Suprapubic skin (tissue), 4 donors: ENCODE measurements at regions not wholly inside any gene's neighbourhood (a gene's known extent, or its start where the extent isn't known, plus 50 kb on each side); places are given as distances from the start of the nearest gene placed in this dataset.

Experiments
- DNase-seq, 2 donors: peaks; one replicate each; pipeline ENCODE4 v3.0.0-alpha.2; 2019; ENCODE audit warnings: low spot score in 2 of 2
- H3K27ac ChIP-seq: fragments of 200-600 bp; sonication (generic); one replicate; pipeline ENCODE4 v1.5.1; 2019
- H3K27me3 ChIP-seq: fragments of 200-600 bp; sonication (generic); one replicate; pipeline ENCODE4 v1.5.1; 2019
- H3K36me3 ChIP-seq: fragments of 200-600 bp; sonication (generic); one replicate; pipeline ENCODE4 v1.5.1; 2019
- H3K4me1 ChIP-seq: fragments of 200-600 bp; sonication (generic); one replicate; pipeline ENCODE4 v1.5.1; 2019
- H3K4me3 ChIP-seq: fragments of 200-600 bp; sonication (generic); one replicate; pipeline ENCODE4 v1.5.1; 2019; ENCODE audit warnings: mild to moderate bottlenecking
- H3K9me3 ChIP-seq: fragments of 200-600 bp; sonication (generic); one replicate; pipeline ENCODE4 v1.5.1; 2019
- CTCF ChIP-seq, 2 donors: fragments of 200-600 bp in 1 of 2; fragments of 450-650 bp in 1 of 2; sonication (generic) in 1 of 2; IDR thresholded peaks; one replicate each; pipeline ENCODE4 v1.5.1; 2016 to 2019; ENCODE audit warnings: antibody characterized with exemption in 2 of 2, mild to moderate bottlenecking in 1 of 2, moderate library complexity in 1 of 2
- EP300 ChIP-seq: sonication (generic); formaldehyde crosslinking; IDR thresholded peaks from one replicate; pipeline ENCODE4 v1.6.1; 2017; ENCODE audit warnings: antibody characterized with exemption
- POLR2A ChIP-seq, 2 donors: fragments of 450-650 bp; IDR thresholded peaks; one replicate each; pipeline ENCODE4 v1.6.1; 2017; ENCODE audit warnings: antibody characterized with exemption in 2 of 2, mild to moderate bottlenecking in 2 of 2, moderate library complexity in 2 of 2
- POLR2AphosphoS5 ChIP-seq, 3 donors: sonication (generic); formaldehyde crosslinking; IDR thresholded peaks; one replicate each; pipeline ENCODE4 v1.6.1; 2017; ENCODE audit warnings: antibody characterized with exemption in 3 of 3
- WGBS: methylation state at CpG from one replicate; pipeline ENCODE4 v1.1.5; 2018; 5-methylcytosine and 5-hydroxymethylcytosine counted together

GRCh38 chr4:117845270-117845669, 189.0 kb upstream of the NDST3 start:
- H3K27ac ChIP-seq: no peak overlapping the region
- no peak for DNase-seq
- no peak for TF ChIP-seq EP300
- TF ChIP-seq POLR2A (IDR thresholded peaks at IDR 0.05): no peak
- TF ChIP-seq POLR2AphosphoS5 (IDR thresholded peaks at IDR 0.05): no peak
- TF ChIP-seq CTCF (IDR thresholded peaks at IDR 0.05): no peak
- 89% methylated on average over 1 of the region's 1 CpG for WGBS
- no peaks in the 10 kb centered on the region for H3K36me3 ChIP-seq
- no peaks in the 10 kb centered on the region for H3K27me3 ChIP-seq
- H3K9me3 ChIP-seq: peaks cover 8% of the 10 kb centered on the region
- no peaks in the 10 kb centered on the region for H3K4me1 ChIP-seq
- H3K4me3 ChIP-seq: no peak overlapping the region

GRCh38 chr4:117847849-117848248, 186.4 kb upstream of the NDST3 start:
- Histone ChIP-seq H3K4me1 (no peaks in the 10 kb centered on the region), H3K4me3 (no peak overlapping the region), H3K27ac (no peak overlapping the region), H3K9me3 (peaks cover 16% of the 10 kb centered on the region), H3K36me3 (no peaks in the 10 kb centered on the region), H3K27me3 (no peaks in the 10 kb centered on the region)
- 78% methylated on average over 4 of the region's 4 CpGs for WGBS
- no peak for DNase-seq
- TF ChIP-seq POLR2AphosphoS5 (IDR thresholded peaks at IDR 0.05) (no peak), CTCF (IDR thresholded peaks at IDR 0.05) (no peak), EP300 (no peak), POLR2A (IDR thresholded peaks at IDR 0.05) (no peak)

GRCh38 chr4:117868201-117868600, 166.1 kb upstream of the NDST3 start:
- Histone ChIP-seq H3K27me3 (no peaks in the 10 kb centered on the region), H3K4me3 (no peak overlapping the region), H3K36me3 (no peaks in the 10 kb centered on the region), H3K4me1 (no peaks in the 10 kb centered on the region), H3K27ac (no peak overlapping the region), H3K9me3 (no peaks in the 10 kb centered on the region)
- no peak for TF ChIP-seq EP300
- no peak for TF ChIP-seq CTCF (IDR thresholded peaks at IDR 0.05)
- TF ChIP-seq POLR2AphosphoS5 (IDR thresholded peaks at IDR 0.05): no peak
- no peak for TF ChIP-seq POLR2A (IDR thresholded peaks at IDR 0.05)
- WGBS: 52% methylated on average over 1 of the region's 1 CpG
- no peak for DNase-seq

GRCh38 chr4:117873779-117874178, 160.5 kb upstream of the NDST3 start:
- TF ChIP-seq POLR2AphosphoS5 (IDR thresholded peaks at IDR 0.05) (no peak), EP300 (no peak), CTCF (IDR thresholded peaks at IDR 0.05) (no peak), POLR2A (IDR thresholded peaks at IDR 0.05) (no peak)
- Histone ChIP-seq H3K27ac (no peak overlapping the region), H3K4me3 (no peak overlapping the region), H3K9me3 (no peaks in the 10 kb centered on the region), H3K36me3 (no peaks in the 10 kb centered on the region), H3K4me1 (no peaks in the 10 kb centered on the region), H3K27me3 (no peaks in the 10 kb centered on the region)
- no peak for DNase-seq
- 80% methylated on average over 2 of the region's 2 CpGs for WGBS

- Histone ChIP-seq H3K27me3 (no peaks in the 10 kb centered on the region), H3K27ac (no peak overlapping the region), H3K4me1 (no peaks in the 10 kb centered on the region), H3K4me3 (no peak overlapping the region), H3K36me3 (no peaks in the 10 kb centered on the region), H3K9me3 (no peaks in the 10 kb centered on the region)
- TF ChIP-seq EP300: no peak
- no peak for TF ChIP-seq CTCF (IDR thresholded peaks at IDR 0.05)
- no peak for TF ChIP-seq POLR2A (IDR thresholded peaks at IDR 0.05)
- TF ChIP-seq POLR2AphosphoS5 (IDR thresholded peaks at IDR 0.05): no peak
- DNase-seq: no peak
- 83% methylated on average over 1 of the region's 1 CpG for WGBS
Observed at GRCh38 chr4:117874216-117874615, 160.1 kb upstream of the NDST3 start.
